K562 (cell line): ENCODE measurements at regions not wholly inside any gene's neighbourhood (a gene's known extent, or its start where the extent isn't known, plus 50 kb on each side); places are given as distances from the start of the nearest gene placed in this dataset.

Experiments
- ATAC-seq: fragments of 200-7000 bp; cut with Tn5 transposase; 3 replicates; pipeline ENCODE4 v1.9.1; 2020; ENCODE audit warnings: moderate library complexity
- BruUV-seq: library from RNA; stranded (reverse); fragments of 400-500 nt; replicated peaks from 2 replicates; lab custom pipeline; 2021; lab: Mats Ljungman, UMichigan
- CTCF ChIA-PET: fragments of 300-600 bp; formaldehyde crosslinking; extraction: SDS; loops from one replicate; lab custom pipeline; 2021; ENCODE audit warnings: low intra/inter-chr PET ratio; lab: Yijun Ruan, JAX
- POLR2A ChIA-PET: fragments of 300-600, 350-650 bp; sonication (Branson Sonifier 250); formaldehyde crosslinking; extraction: SDS; loops from one replicate; lab custom pipeline; 2021; ENCODE audit warnings: antibody characterized with exemption, inconsistent platforms; lab: Yijun Ruan, JAX
- DNase-seq, 4 experiments: peaks; one replicate each; pipeline versions ENCODE4 v3.0.0 to v3.0.0-alpha.2; 2011 to 2018; ENCODE audit warnings: low spot score in 3 of 4, mixed read lengths in 3 of 4; ENCODE audit errors: extremely low read depth in 1 of 4
- FAIRE-seq: peaks from 2 replicates; lab custom pipeline; 2011; peaks lifted over from hg19 to GRCh38; lab: Jason Lieb, UNC
- H2AFZ ChIP-seq: 2 replicates; pipeline ENCODE4 v1.6.0; 2011; ENCODE audit warnings: low read depth, low read length, control low read depth, inconsistent platforms
- H3K27ac ChIP-seq: fragments of 200-600 bp; 3 replicates; pipeline ENCODE4 v1.8.0; 2011; ENCODE audit warnings: low read depth, mild to moderate bottlenecking, control low read depth, inconsistent platforms, low read length, moderate library complexity, mixed read lengths; ENCODE audit errors: extremely low read depth
- H3K27me3 ChIP-seq, 2 experiments: fragments of 300-600 bp in 1 of 2; 2 replicates in 1 of 2; 3 replicates in 1 of 2; pipeline versions ENCODE4 v1.6.0 to v1.8.0; 2011; ENCODE audit warnings: inconsistent platforms in 2 of 2, low read length in 2 of 2, mild to moderate bottlenecking in 1 of 2, mixed read lengths in 1 of 2, moderate library complexity in 1 of 2; ENCODE audit not compliant: control insufficient read depth in 2 of 2, insufficient read depth in 2 of 2
- H3K36me3 ChIP-seq: fragments of 300-600 bp; 3 replicates; pipeline ENCODE4 v1.8.0; 2011; ENCODE audit warnings: mild to moderate bottlenecking, low read length, inconsistent platforms; ENCODE audit not compliant: control insufficient read depth, insufficient read depth
- H3K4me1 ChIP-seq, 2 experiments: fragments of 200-600 bp in 1 of 2; replicated peaks in 1 of 2; 2 replicates in 1 of 2; 3 replicates in 1 of 2; pipeline versions ENCODE4 v1.5.1 to v1.8.0; 2011; ENCODE audit warnings: inconsistent platforms in 2 of 2, low read length in 2 of 2, mild to moderate bottlenecking in 1 of 2, mixed read lengths in 1 of 2, moderate library complexity in 1 of 2; ENCODE audit not compliant: control insufficient read depth in 2 of 2, insufficient read depth in 2 of 2
- H3K4me2 ChIP-seq: 2 replicates; pipeline ENCODE4 v1.6.1; 2011; ENCODE audit warnings: low read length, control low read depth, inconsistent platforms, mixed read lengths; ENCODE audit not compliant: insufficient read depth
- H3K4me3 ChIP-seq: fragments of 200-600 bp; sonication (generic), shearing (Covaris generic); 2 replicates; pipeline ENCODE4 v1.5.1; 2016; ENCODE audit warnings: control low read depth, inconsistent platforms
- H3K79me2 ChIP-seq: fragments of 200-600 bp; 3 replicates; pipeline ENCODE4 v1.8.0; 2011; ENCODE audit warnings: low read length, inconsistent platforms; ENCODE audit not compliant: control insufficient read depth, insufficient read depth
- H3K9ac ChIP-seq, 2 experiments: 2 replicates each; pipeline versions ENCODE4 v1.6.0 to v1.6.1; 2011; ENCODE audit warnings: low read depth in 2 of 2, low read length in 2 of 2, control low read depth in 1 of 2, inconsistent platforms in 1 of 2, mild to moderate bottlenecking in 1 of 2, mixed read lengths in 1 of 2; ENCODE audit not compliant: insufficient read depth in 1 of 2
- H3K9me1 ChIP-seq: one replicate; pipeline ENCODE4 v1.6.0; 2011; ENCODE audit warnings: inconsistent platforms, mild to moderate bottlenecking, low read length, moderate library complexity; ENCODE audit not compliant: control insufficient read depth, insufficient read depth
- H3K9me3 ChIP-seq: replicated peaks from 2 replicates; pipeline ENCODE4 v1.5.1; 2011; ENCODE audit warnings: low read depth, low read length, inconsistent platforms; ENCODE audit not compliant: control insufficient read depth, insufficient read depth
- H4K20me1 ChIP-seq: replicated peaks from 2 replicates; pipeline ENCODE4 v1.6.1; 2011; ENCODE audit warnings: low read length, inconsistent platforms, mixed read lengths; ENCODE audit not compliant: control insufficient read depth, insufficient read depth
- SNRNP70 ChIP-seq: fragments of 200-400 bp; formaldehyde crosslinking; optimal IDR thresholded peaks from 2 replicates; pipeline ENCODE3; 2017; ENCODE audit warnings: low read depth, low read length
- SREBF1 ChIP-seq: fragments of 150-350 bp; IDR thresholded peaks from 2 replicates; pipeline ENCODE4 v1.6.1; 2014; ENCODE audit warnings: antibody characterized with exemption, low read depth, low read length, borderline replicate concordance
- ZKSCAN1 ChIP-seq: fragments of 150-350 bp; IDR thresholded peaks from 2 replicates; pipeline ENCODE4 v1.6.1; 2016; ENCODE audit warnings: low read depth, low read length
- WGBS: fragments of 100-300 bp; shearing (Covaris generic); methylation state at CpG from one replicate; pipeline ENCODE4 v1.1.6; 2016; ENCODE audit warnings: low coverage, mixed read lengths; ENCODE audit not compliant: insufficient coverage; ENCODE audit errors: missing lambda C conversion rate; 5-methylcytosine and 5-hydroxymethylcytosine counted together
- in situ Hi-C: fragments of 300-500 bp; cut with MboI; formaldehyde crosslinking; loops from 4 replicates; pipeline ENCODE4 v1.15.0; 2018; ENCODE audit warnings: inconsistent platforms, mixed read lengths
- intact Hi-C: fragments of 100-400 bp; cut with micrococcal nuclease; formaldehyde crosslinking; loops from 2 replicates; pipeline ENCODE4 v1.14.2; 2022
- TF ChIP-seq, protein P1 (sequence below): sonication (generic); formaldehyde crosslinking; IDR thresholded peaks from 2 replicates; pipeline ENCODE4 v1.8.1; 2022; ENCODE audit warnings: missing genetic modification reagents

GRCh38 chr14:94965551-94966313, 191.6 kb downstream of the DICER1 start:
- Histone ChIP-seq H3K4me3 (no peak overlapping the region), H3K9me1 (no peaks in the 10 kb centered on the region), H3K79me2 (no peaks in the 10 kb centered on the region), H2AFZ (no peak overlapping the region), H3K4me2 (no peak overlapping the region), H4K20me1 (no peaks in the 10 kb centered on the region), H3K9me3 (no peaks in the 10 kb centered on the region), H3K27ac (no peak overlapping the region), H3K9ac (no peak overlapping the region), H3K4me1 (no peaks in the 10 kb centered on the region), H3K27me3 (no peaks in the 10 kb centered on the region), H3K36me3 (no peaks in the 10 kb centered on the region)
- POLR2A ChIA-PET = no interaction called here
- TF ChIP-seq ZKSCAN1 (peak; percentile 69; the same call in 1 of the 2 replicates), SREBF1 (no peak)
- no peak for ATAC-seq
- FAIRE-seq = no peak
- 3% methylated on average over 8 of the region's 8 CpGs for WGBS
- BruUV-seq = no TSS peak
- in situ Hi-C loops = no loop called here
- CTCF ChIA-PET = no interaction called here
- intact Hi-C loops = no loop called here
- DNase-seq = no peak

- no peaks in the 10 kb centered on the region for H3K79me2 ChIP-seq
- H3K27ac ChIP-seq = no peak overlapping the region
- H2AFZ ChIP-seq = no peak overlapping the region
- FAIRE-seq (no peak), ATAC-seq (no peak), DNase-seq (no peak)
- no peaks in the 10 kb centered on the region for H3K36me3 ChIP-seq
- no peaks in the 10 kb centered on the region; a peak in 1 of 5 replicates for H3K27me3 ChIP-seq
- WGBS = 8% methylated on average over 7 of the region's 7 CpGs
- no peak overlapping the region for H3K9ac ChIP-seq
- no peaks in the 10 kb centered on the region for H3K9me1 ChIP-seq
- no peaks in the 10 kb centered on the region for H3K4me1 ChIP-seq
- H4K20me1 ChIP-seq = no peaks in the 10 kb centered on the region
- POLR2A ChIA-PET = no interaction called here
- no peaks in the 10 kb centered on the region for H3K9me3 ChIP-seq
- no peak overlapping the region for H3K4me3 ChIP-seq
- TF ChIP-seq SNRNP70 = no peak
- TF ChIP-seq, protein P1, sequence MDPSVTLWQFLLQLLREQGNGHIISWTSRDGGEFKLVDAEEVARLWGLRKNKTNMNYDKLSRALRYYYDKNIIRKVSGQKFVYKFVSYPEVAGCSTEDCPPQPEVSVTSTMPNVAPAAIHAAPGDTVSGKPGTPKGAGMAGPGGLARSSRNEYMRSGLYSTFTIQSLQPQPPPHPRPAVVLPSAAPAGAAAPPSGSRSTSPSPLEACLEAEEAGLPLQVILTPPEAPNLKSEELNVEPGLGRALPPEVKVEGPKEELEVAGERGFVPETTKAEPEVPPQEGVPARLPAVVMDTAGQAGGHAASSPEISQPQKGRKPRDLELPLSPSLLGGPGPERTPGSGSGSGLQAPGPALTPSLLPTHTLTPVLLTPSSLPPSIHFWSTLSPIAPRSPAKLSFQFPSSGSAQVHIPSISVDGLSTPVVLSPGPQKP (CRISPR knock-in tag) = no peak
- H3K4me2 ChIP-seq = no peak overlapping the region
- in situ Hi-C loops (no loop called here), intact Hi-C loops (no loop called here)
- no TSS peak for BruUV-seq
- CTCF ChIA-PET = no interaction called here
These were observed 192.4 kb downstream of the DICER1 start for GRCh38 chr14:94964931-94965330.
